Heart left ventricle (tissue), 16 donors: ENCODE measurements at regions not wholly inside any gene's neighbourhood (a gene's known extent, or its start where the extent isn't known, plus 50 kb on each side); places are given as distances from the start of the nearest gene placed in this dataset.

Source experiments
- ATAC-seq, 4 donors: fragments of 200-7000 bp; cut with Tn5 transposase; one replicate each; pipeline ENCODE4 v1.9.1; 2020 to 2022; ENCODE audit warnings: moderate library complexity in 4 of 4, mild to moderate bottlenecking in 3 of 4, moderate number of reproducible peaks in 1 of 4
- DNase-seq, 5 donors: peaks; one replicate each; pipeline ENCODE4 v3.0.0-alpha.2; 2020
- H3K27ac ChIP-seq, 12 donors: fragments of 200-600 bp; sonication (generic) in 4 of 12; one replicate each; pipeline versions ENCODE4 v1.5.0 to v1.8.0; 2016 to 2022; ENCODE audit warnings: mild to moderate bottlenecking in 2 of 12
- H3K27me3 ChIP-seq, 9 donors: fragments of 200-600 bp; sonication (generic) in 2 of 9; one replicate each; pipeline versions ENCODE4 v1.5.1 to v1.8.0; 2016 to 2022; ENCODE audit warnings: mild to moderate bottlenecking in 3 of 9
- H3K36me3 ChIP-seq, 9 donors: fragments of 200-600 bp; sonication (generic) in 2 of 9; one replicate each; pipeline versions ENCODE4 v1.5.0 to v1.8.0; 2018 to 2022; ENCODE audit warnings: mild to moderate bottlenecking in 2 of 9
- H3K4me1 ChIP-seq, 12 donors: fragments of 200-600 bp; sonication (generic) in 4 of 12; one replicate each; pipeline versions ENCODE4 v1.5.0 to v1.8.0; 2016 to 2022; ENCODE audit warnings: mild to moderate bottlenecking in 3 of 12
- H3K4me3 ChIP-seq, 12 donors: fragments of 200-600 bp; sonication (generic) in 4 of 12; one replicate each; pipeline versions ENCODE4 v1.5.0 to v1.8.0; 2017 to 2022; ENCODE audit warnings: mild to moderate bottlenecking in 9 of 12, moderate library complexity in 4 of 12
- H3K9me3 ChIP-seq, 12 donors: fragments of 200-600 bp; sonication (generic) in 4 of 12; one replicate each; pipeline versions ENCODE4 v1.5.0 to v1.8.0; 2016 to 2022; ENCODE audit warnings: mild to moderate bottlenecking in 1 of 12
- POLR2A ChIP-seq, 2 donors: fragments of 450-650 bp; IDR thresholded peaks; one replicate each; pipeline ENCODE4 v1.6.1; 2017; ENCODE audit warnings: antibody characterized with exemption in 2 of 2, mild to moderate bottlenecking in 2 of 2, moderate library complexity in 2 of 2
- WGBS, 4 donors: extraction: QIAGEN DNeasy Blood & Tissue Kit in 2 of 4; methylation state at CpG; one replicate each; pipeline versions ENCODE4 v1.1.5 to v1.1.7; 2013 to 2018; 5-methylcytosine and 5-hydroxymethylcytosine counted together
- intact Hi-C, 10 donors: fragments of 100-400 bp; cut with DNase I; formaldehyde crosslinking; loops; one replicate each; pipeline versions ENCODE4 v1.11.1 to v1.14.2; 2022
- TF ChIP-seq, protein P1 (sequence below), 12 donors: fragments of 200-600 bp; sonication (generic) in 4 of 12; IDR thresholded peaks; one replicate each; pipeline versions ENCODE4 v1.5.0 to v1.8.0; 2018 to 2022; ENCODE audit warnings: antibody characterized with exemption in 12 of 12, mild to moderate bottlenecking in 5 of 12
- donor health status: ischemic (EF 13 %, LVEDD 7.1; RV severe dilation, severe dysfunction).
- donor health status: healthy with polysubstance abuse.
- donor health status: DM: no; HTN: yes; CAD: no.
- donor health status: DM: no; HTN: no; CAD: no.
- donor health status: ischemic (EF 25% LVEDD 6.9; RV normal size, moderate dysfunction).
- donor health status: ischemic (EF 25% LVEDD 5.7; RV mildly dilated, moderate dysfunction).
- donor health status: healthy.
- donor health status: DM: yes; HTN: yes; CAD: no.
- donor health status: ischemic (EF 35%, LVEDD 5.7; RV mildly dilated, moderate dysfunction).
- donor health status: nonischemic (EF 11% LVEDD 7.7; RV severe dilation, severe dysfunction).
- donor health status: DM: yes; HTN: yes; CAD: no.
- donor health status: PGD.
- donor health status: ischemic (EF 29% LVEDD 5.4; RV normal size, mild dysfunction).
- donor health status: nonischemic (EF 23%, LVEDD 6.1; RV moderate dilation, normal function).

GRCh38 chr5:166651234-166651633 lies 1640.2 kb upstream of the WWC1 start:
- Histone ChIP-seq H3K27ac (no peak overlapping the region), H3K4me1 (no peaks in the 10 kb centered on the region), H3K4me3 (no peak overlapping the region), H3K9me3 (peaks cover 0 to 24% (median 7%) of the 10 kb centered on the region in 12 donors), H3K27me3 (no peaks in the 10 kb centered on the region), H3K36me3 (no peaks in the 10 kb centered on the region)
- TF ChIP-seq POLR2A (IDR thresholded peaks at IDR 0.05), result no peak
- TF ChIP-seq, protein P1, sequence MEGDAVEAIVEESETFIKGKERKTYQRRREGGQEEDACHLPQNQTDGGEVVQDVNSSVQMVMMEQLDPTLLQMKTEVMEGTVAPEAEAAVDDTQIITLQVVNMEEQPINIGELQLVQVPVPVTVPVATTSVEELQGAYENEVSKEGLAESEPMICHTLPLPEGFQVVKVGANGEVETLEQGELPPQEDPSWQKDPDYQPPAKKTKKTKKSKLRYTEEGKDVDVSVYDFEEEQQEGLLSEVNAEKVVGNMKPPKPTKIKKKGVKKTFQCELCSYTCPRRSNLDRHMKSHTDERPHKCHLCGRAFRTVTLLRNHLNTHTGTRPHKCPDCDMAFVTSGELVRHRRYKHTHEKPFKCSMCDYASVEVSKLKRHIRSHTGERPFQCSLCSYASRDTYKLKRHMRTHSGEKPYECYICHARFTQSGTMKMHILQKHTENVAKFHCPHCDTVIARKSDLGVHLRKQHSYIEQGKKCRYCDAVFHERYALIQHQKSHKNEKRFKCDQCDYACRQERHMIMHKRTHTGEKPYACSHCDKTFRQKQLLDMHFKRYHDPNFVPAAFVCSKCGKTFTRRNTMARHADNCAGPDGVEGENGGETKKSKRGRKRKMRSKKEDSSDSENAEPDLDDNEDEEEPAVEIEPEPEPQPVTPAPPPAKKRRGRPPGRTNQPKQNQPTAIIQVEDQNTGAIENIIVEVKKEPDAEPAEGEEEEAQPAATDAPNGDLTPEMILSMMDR (IDR thresholded peaks at IDR 0.05), result no peak
- intact Hi-C loops, result no loop called here
- ATAC-seq, result no peak
- 53 to 64% (median 57%) methylated on average over 1 of the region's 1 CpG for WGBS, 4 donors
- DNase-seq, result no peak

- intact Hi-C loops, result no loop called here
- H3K9me3 ChIP-seq, result peaks cover 0 to 5% (median 0%) of the 10 kb centered on the region in 12 donors
- H3K27me3 ChIP-seq, result no peaks in the 10 kb centered on the region
- WGBS, 4 donors, result 7 to 26% (median 18%) methylated on average over 1 of the region's 1 CpG
- H3K27ac ChIP-seq, result no peak overlapping the region
- no peaks in the 10 kb centered on the region for H3K36me3 ChIP-seq
- no peak for DNase-seq
- no peak overlapping the region for H3K4me3 ChIP-seq
- ATAC-seq, result no peak
- H3K4me1 ChIP-seq, result no peaks in the 10 kb centered on the region
- no peak for TF ChIP-seq POLR2A (IDR thresholded peaks at IDR 0.05)
- TF ChIP-seq, protein P1 (IDR thresholded peaks at IDR 0.05), result no peak
Measured at GRCh38 chr5:166671811-166672210, 1619.6 kb upstream of the WWC1 start.

- no peak for ATAC-seq
- TF ChIP-seq, protein P1 (IDR thresholded peaks at IDR 0.05), result no peak
- TF ChIP-seq POLR2A (IDR thresholded peaks at IDR 0.05), result no peak
- intact Hi-C loops, result no loop called here
- H3K27me3 ChIP-seq, result no peaks in the 10 kb centered on the region
- 67 to 86% (median 71%) methylated on average over 1 of the region's 1 CpG for WGBS, 4 donors
- H3K36me3 ChIP-seq, result no peaks in the 10 kb centered on the region
- DNase-seq, result no peak
- no peak overlapping the region for H3K27ac ChIP-seq
- H3K4me3 ChIP-seq, result no peak overlapping the region
- peaks cover 0 to 5% (median 0%) of the 10 kb centered on the region in 12 donors for H3K9me3 ChIP-seq
- H3K4me1 ChIP-seq, result no peaks in the 10 kb centered on the region
Measured at GRCh38 chr5:166672431-166672830, 1619.0 kb upstream of the WWC1 start.

GRCh38 chr5:166677891-166678290 lies 1613.6 kb upstream of the WWC1 start:
- H3K9me3 ChIP-seq, result peaks cover 0 to 5% (median 0%) of the 10 kb centered on the region in 12 donors
- H3K4me1 ChIP-seq, result no peaks in the 10 kb centered on the region
- ATAC-seq (no peak), DNase-seq (no peak)
- H3K4me3 ChIP-seq, result no peak overlapping the region
- no peak overlapping the region for H3K27ac ChIP-seq
- 41 to 55% (median 50%) methylated on average over 2 of the region's 2 CpGs for WGBS, 4 donors
- H3K36me3 ChIP-seq, result no peaks in the 10 kb centered on the region
- intact Hi-C loops, result no loop called here
- H3K27me3 ChIP-seq, result no peaks in the 10 kb centered on the region
- no peak for TF ChIP-seq POLR2A (IDR thresholded peaks at IDR 0.05)
- TF ChIP-seq, protein P1 (IDR thresholded peaks at IDR 0.05), result no peak
